Fibroblast of skin of back (primary cell): ENCODE measurements at regions not wholly inside any gene's neighbourhood (a gene's known extent, or its start where the extent isn't known, plus 50 kb on each side); places are given as distances from the start of the nearest gene placed in this dataset.
A peak's percentile ranks its signal among the peaks of the same experiment; 100 is the strongest.

Source experiments
- DNase-seq: peaks from one replicate; pipeline ENCODE4 v3.0.0-alpha.2; 2013

- DNase-seq: no peak
Measured at GRCh38 chr2:64380853-64381527, 73.0 kb upstream of the LGALSL start.

DNA sequence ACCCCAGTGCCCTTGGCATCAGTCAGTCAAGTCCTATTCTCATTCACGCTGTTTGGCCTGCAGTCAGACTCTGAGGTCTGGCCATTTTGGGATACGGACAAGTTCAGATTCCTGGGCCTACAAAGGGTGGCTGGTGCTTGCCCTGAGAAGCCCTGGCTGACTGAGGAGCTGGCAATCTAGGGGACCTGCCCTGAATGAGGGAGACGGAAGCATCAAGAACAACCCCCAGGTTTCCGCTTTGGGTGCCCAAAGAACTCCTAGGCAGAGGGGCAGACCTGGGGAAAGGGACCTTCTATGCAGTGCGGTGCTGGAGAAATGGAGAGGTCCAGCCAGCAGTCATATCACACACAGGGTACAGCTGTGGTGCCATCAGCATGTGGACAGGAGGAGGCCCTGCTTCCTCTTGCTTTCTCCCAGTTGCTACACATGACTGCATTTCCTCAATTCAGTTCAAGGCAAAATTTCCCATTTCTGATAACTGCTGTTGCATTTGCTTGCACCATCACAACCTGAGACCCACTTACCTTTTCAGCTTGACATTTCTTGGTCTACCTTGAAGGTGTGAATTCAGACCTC, 70.9 kb upstream of the LGALSL start:
- DNase-seq: no peak

- DNase-seq: no peak
Measured at GRCh38 chr2:64383881-64384280, 70.1 kb upstream of the LGALSL start.

- no peak for DNase-seq
Measured at GRCh38 chr2:64386676-64387075, 67.3 kb upstream of the LGALSL start.

GRCh38 chr2:64390586-64390985, 63.4 kb upstream of the LGALSL start:
- no peak for DNase-seq

DNA sequence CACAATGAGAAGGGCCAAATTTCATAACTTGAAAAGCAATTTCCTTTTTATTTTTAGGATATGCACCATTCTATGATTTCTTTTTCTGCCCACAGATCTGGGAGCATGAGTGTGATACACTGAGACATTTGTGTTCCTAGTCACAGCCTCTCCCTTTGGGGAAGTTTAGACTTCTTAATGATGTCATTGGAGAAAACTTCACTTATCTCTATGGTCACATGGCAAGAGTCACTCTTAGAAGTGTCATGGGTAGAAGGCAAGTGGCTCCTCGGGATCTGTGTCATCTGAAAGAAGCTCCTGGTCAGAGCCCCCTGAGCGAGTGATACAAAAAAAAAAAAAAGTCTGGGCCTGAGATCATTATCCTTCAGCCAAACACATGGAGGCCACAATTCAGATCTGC, 62.5 kb upstream of the LGALSL start:
- peak; percentile 76 for DNase-seq

DNA sequence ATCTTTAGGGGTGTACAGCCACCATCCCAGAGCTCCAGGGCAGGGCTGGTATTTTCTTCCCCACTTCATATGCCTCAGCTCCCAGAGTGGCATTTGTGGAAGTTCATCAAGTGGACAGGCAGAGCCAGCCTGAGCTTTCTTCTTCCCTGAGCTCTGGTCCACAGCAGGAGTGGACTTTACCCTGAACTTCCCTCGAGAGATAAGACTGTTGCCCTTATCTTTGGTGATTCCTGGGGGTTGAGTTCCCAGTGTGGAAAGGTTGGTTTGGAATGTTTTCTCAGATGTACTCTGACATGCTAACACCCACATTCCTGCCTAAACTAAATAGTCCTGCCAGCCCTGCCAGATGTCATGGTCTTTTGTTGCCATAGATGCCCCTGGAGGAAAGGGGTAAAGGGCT, 62.0 kb upstream of the LGALSL start:
- DNase-seq: peak; percentile 20

DNA sequence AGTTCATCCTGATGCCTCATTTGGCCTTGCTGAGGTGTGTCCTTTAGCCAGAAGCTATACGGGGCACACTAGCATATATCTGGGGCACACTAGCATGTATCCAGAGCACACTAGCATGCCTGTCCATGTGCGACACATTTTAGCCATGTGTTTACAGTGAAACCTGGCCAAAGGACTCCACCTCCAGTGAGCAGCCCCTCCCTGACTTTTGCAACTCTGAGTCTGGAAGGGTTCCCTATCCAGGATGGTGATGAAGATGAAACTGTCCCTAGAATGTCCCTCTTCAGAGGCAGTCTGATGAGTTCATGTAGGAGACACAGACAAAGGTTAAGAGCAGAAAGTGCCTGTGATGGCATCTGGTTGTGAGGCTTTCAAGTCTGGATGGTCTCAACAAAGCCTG, 61.4 kb upstream of the LGALSL start:
- DNase-seq: no peak

GRCh38 chr2:64393383-64394010, 60.5 kb upstream of the LGALSL start:
- no peak for DNase-seq

GRCh38 chr2:64394153-64394552, 59.8 kb upstream of the LGALSL start:
- no peak for DNase-seq

DNA sequence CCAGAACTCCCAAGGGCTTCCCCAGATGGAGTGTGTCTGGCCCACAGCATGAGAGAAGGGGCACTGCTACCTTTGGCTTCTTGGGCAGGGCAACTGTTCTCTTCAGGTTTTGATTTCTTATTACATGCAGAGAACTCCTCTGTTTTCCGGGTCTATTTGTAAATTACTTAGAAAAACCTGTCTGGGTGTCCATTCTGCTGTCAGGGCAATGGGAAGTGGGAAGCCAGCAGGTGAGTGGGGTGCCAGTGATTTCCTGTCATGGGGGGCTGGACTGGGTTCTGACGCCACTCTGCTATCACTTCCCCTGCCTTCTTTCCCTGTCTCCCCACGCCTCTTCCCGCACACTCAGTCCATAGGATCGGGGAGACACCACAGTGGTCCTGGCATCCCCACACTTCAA, 58.0 kb upstream of the LGALSL start:
- DNase-seq: no peak

DNA sequence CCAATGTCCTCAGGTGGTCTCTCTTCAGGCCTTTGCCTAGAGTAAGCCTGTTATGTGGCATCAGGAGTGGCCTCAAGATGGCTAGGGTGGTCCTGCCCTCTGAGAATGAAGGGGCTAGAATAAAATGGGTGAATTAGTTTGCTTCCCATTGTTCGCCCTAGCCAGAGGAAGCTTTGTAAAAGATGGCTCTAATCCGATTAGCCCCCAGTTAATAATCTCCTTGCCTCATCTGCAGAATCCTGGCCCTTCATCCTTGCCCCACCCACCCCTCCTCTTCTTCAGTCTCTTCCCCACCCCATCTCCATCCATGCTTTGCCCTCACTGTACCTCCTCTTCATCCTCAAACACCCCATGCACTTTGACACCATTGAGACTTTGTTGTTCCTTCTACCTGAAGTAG, 57.4 kb upstream of the LGALSL start:
- DNase-seq: no peak

DNA sequence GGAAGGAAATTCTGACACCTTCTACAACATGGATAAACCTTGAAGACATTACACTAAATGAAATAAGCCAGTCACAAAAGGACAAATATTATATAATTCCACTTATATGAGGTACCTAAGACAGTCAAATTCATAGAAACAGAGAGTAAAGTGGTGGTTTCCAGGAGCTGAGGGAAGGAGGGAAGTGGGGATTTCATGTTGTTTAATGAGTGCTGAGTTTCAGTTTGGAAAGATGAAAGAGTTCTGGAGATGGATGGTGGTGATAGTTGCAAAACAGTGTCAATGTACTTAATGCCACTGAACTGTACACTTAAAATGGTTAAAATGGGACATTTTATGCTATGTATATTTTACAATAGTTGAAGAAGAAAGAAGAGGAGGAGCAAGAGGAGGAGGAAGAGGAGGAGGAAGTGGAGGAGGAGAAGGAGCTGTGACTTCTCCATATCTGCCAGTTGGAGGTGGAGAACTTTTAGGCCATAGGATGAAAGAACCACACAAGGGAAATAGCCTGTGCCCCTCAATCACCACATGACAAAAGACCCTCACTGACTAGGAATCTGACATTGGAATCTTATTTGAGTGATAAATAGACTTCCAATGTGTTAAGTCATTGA, 55.3 kb upstream of the LGALSL start:
- DNase-seq: no peak

- DNase-seq: no peak
Measured at GRCh38 chr2:64399521-64399920, 54.4 kb upstream of the LGALSL start.

GRCh38 chr2:64400105-64400728, 53.7 kb upstream of the LGALSL start:
- DNase-seq: no peak

DNA sequence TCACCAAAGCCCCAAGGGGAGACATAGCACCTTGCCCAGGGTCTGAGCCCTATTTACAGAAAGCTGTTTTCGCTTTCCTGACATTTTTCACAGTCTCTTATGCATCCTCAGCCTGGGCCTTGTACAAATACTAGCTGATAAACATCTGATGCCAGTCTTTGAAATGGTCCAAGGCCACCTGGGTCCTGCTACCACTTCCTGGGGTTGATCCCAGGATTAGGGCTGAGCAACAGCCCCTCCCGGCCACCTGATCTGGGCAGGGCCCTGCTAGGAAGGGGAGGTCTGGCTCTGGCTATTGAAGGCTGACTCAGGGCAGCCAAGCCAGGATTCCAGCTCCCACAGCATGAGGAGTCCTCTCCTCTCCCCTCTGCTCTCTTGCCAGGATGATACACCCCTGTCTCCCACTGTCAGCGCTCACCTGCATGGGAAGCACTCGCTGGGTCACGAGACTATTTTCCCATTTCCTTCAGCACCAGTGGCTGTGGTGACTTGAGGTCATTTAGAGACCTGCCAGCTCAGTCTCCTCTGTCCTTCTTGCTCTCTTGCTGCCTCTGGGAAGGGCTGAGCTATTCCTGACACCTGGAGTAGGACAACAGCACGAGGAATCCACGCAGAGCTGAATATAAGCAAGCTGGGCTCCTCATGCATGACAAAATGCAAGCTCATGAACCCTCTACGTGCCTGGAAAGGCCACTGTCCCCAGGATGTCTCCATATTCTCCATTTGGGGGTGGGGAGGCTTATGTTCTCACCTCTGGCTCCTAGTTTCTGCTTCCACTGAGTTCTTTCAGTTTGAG, 53.0 kb upstream of the LGALSL start:
- DNase-seq: no peak

DNA sequence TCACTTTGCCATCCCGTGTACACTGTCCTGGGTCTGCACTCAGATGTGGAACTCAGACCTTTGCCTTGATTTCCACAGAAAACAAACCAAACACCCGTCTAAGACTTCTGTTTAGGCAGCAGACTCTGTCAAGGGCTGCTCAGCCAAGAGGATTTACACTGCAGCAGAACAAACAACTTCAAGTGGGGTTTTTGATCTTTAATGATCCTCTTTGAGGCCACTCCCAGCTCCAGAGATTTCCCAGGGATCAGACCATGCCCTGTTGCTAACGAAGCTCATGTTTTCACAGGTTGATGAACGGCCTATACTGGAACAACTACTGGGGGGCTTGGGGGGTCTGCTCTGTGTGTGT, 52.5 kb upstream of the LGALSL start:
- DNase-seq: no peak

DNA sequence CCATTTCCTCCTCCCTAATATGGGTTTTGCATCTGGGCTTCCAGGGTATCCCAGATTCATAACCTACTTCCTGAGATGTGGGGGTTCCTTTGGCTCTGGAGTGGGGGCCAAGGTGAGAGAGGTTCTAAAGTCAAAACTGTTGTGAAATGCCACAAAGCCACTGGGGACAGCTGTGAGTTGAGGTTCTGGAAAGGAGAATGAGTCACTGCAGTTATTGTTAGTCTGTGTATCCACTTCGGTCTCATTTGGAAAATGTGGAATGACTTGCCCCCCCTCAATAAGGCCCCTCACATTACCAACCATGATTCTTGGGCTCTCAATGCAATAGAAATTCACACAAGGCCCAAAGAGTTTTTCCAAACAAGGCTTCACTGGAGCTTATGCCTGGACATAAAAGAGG, 51.1 kb upstream of the LGALSL start:
- DNase-seq: peak; percentile 34

GRCh38 chr2:64403426-64403825, 50.5 kb upstream of the LGALSL start:
- no peak for DNase-seq

DNA sequence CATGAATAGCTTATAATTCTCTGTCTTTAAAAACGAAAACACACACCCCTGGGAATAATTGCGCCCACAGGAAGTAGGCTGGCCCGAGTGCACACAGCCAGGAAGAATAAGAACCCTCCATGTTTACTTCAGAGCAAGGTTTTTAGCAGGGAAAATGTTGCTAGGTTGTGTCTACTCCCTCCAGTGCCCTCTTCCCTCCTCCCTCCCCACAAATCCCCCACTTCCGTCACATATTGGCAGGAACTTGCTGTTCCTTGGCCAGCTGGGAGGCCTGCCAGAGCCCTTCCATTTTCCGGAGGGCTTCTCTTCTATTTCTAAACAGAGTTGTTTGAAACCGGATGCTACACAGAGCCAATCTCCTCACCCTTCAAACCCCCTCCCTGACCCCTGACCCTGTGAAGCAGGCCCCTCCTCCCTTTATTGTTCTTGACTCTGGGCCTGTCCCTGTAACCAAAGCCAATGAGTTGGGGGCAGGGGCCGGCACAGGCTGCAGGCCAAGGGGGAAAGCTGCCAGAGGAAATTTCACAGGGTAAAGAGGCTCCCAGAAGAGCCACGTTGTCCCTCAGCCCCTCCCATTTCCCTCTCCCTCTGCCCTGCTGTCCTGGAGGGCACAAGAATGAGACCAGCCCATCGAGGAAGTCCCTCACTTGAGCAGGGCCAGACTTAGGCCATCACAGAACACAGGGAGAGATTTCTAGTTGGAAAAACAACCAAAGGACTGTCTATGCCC, 49.8 kb upstream of the LGALSL start:
- DNase-seq: peak; percentile 58
